Endothelial cell of umbilical vein (primary cell): ENCODE measurements at regions not wholly inside any gene's neighbourhood (a gene's known extent, or its start where the extent isn't known, plus 50 kb on each side); places are given as distances from the start of the nearest gene placed in this dataset.
"Not testable (repeated sequence)": the region's sequence is repeated elsewhere in the genome, so short reads cannot be mapped to it uniquely, and the experiment has no call there.

Source experiments
- BruUV-seq: library from RNA; stranded (reverse); fragments of 400-500 nt; replicated peaks from 2 replicates; lab custom pipeline; 2021; lab: Mats Ljungman, UMichigan
- CTCF ChIA-PET: fragments of 300-600, 350-600 bp; sonication (Branson Sonifier 250); formaldehyde crosslinking; loops from one replicate; lab custom pipeline; 2021; ENCODE audit warnings: antibody characterized with exemption, inconsistent platforms; lab: Charles Lee
- POLR2A ChIA-PET: fragments of 300-600, 350-600 bp; sonication (Branson Sonifier 250); formaldehyde crosslinking; loops from one replicate; lab custom pipeline; 2021; ENCODE audit warnings: antibody characterized with exemption, inconsistent platforms; lab: Charles Lee
- DNase-seq: peaks from one replicate; pipeline ENCODE4 v3.0.0-alpha.2; 2011; ENCODE audit warnings: low read depth, low spot score
- FAIRE-seq: peaks from 2 replicates; lab custom pipeline; 2011; peaks lifted over from hg19 to GRCh38; lab: Jason Lieb, UNC
- H2AFZ ChIP-seq: 2 replicates; pipeline ENCODE4 v1.6.0; 2012; ENCODE audit warnings: low read depth, low read length, control low read depth, inconsistent platforms
- H3K27ac ChIP-seq: 2 replicates; pipeline ENCODE4 v1.5.1; 2011; ENCODE audit warnings: low read depth, mild to moderate bottlenecking, control low read depth, low read length, moderate library complexity; ENCODE audit not compliant: insufficient read depth
- H3K27me3 ChIP-seq, 2 experiments: 2 replicates each; pipeline versions ENCODE4 v1.6.0 to v1.6.1; 2011; ENCODE audit warnings: low read length in 2 of 2, mixed read lengths in 1 of 2; ENCODE audit not compliant: control insufficient read depth in 2 of 2, insufficient read depth in 2 of 2
- H3K36me3 ChIP-seq, 2 experiments: 2 replicates in 1 of 2; 3 replicates in 1 of 2; pipeline ENCODE4 v1.5.1; 2011; ENCODE audit warnings: low read length in 2 of 2, mild to moderate bottlenecking in 1 of 2, moderate library complexity in 1 of 2; ENCODE audit not compliant: control insufficient read depth in 2 of 2, insufficient read depth in 2 of 2; ENCODE audit errors: extremely low read depth in 1 of 2
- H3K4me1 ChIP-seq: 3 replicates; pipeline ENCODE4 v1.5.1; 2011; ENCODE audit warnings: mild to moderate bottlenecking, low read length; ENCODE audit not compliant: control insufficient read depth, insufficient read depth; ENCODE audit errors: extremely low read depth
- H3K4me2 ChIP-seq: 2 replicates; pipeline ENCODE4 v1.6.1; 2011; ENCODE audit warnings: low read length, control low read depth, mixed read lengths; ENCODE audit not compliant: insufficient read depth
- H3K4me3 ChIP-seq, 3 experiments: fragments of 200-600 bp in 1 of 3; sonication (generic), shearing (Covaris generic) in 1 of 3; replicated peaks in 1 of 3; 2 replicates each; pipeline ENCODE4 v1.5.1; 2011 to 2016; ENCODE audit warnings: control low read depth in 3 of 3, low read length in 3 of 3, mild to moderate bottlenecking in 2 of 3, inconsistent platforms in 1 of 3, low read depth in 1 of 3, moderate library complexity in 1 of 3; ENCODE audit not compliant: insufficient read depth in 1 of 3
- H3K79me2 ChIP-seq: 2 replicates; pipeline ENCODE4 v1.6.0; 2012; ENCODE audit warnings: low read length, inconsistent platforms; ENCODE audit not compliant: control insufficient read depth, insufficient read depth
- H3K9ac ChIP-seq: replicated peaks from 2 replicates; pipeline ENCODE3; 2011; ENCODE audit warnings: low read length, control low read depth; ENCODE audit not compliant: insufficient read depth; ENCODE audit errors: extremely low read depth
- H3K9me1 ChIP-seq: replicated peaks from 3 replicates; pipeline ENCODE4 v1.6.0; 2011; ENCODE audit warnings: mild to moderate bottlenecking, low read length; ENCODE audit not compliant: control insufficient read depth, insufficient read depth; ENCODE audit errors: extremely low read depth
- H3K9me3 ChIP-seq: replicated peaks from 2 replicates; pipeline ENCODE4 v1.5.1; 2012; ENCODE audit warnings: low read length, inconsistent platforms; ENCODE audit not compliant: control insufficient read depth, insufficient read depth
- H4K20me1 ChIP-seq: replicated peaks from 2 replicates; pipeline ENCODE3; 2011; ENCODE audit warnings: mild to moderate bottlenecking, low read length; ENCODE audit not compliant: control insufficient read depth, insufficient read depth; ENCODE audit errors: extremely low read depth
- EZH2 ChIP-seq: IDR thresholded peaks from 2 replicates; pipeline ENCODE4 v1.6.1; 2012; ENCODE audit warnings: borderline replicate concordance, low read depth, mild to moderate bottlenecking, moderate library complexity, low read length, inconsistent platforms; ENCODE audit not compliant: severe bottlenecking
- FOS ChIP-seq: IDR thresholded peaks from 2 replicates; pipeline ENCODE4 v1.6.1; 2011; ENCODE audit warnings: mild to moderate bottlenecking, low read length, moderate library complexity, borderline replicate concordance; ENCODE audit not compliant: insufficient read depth
- GATA2 ChIP-seq: IDR thresholded peaks from 2 replicates; pipeline ENCODE4 v1.7.0; 2011; ENCODE audit warnings: low read depth, mild to moderate bottlenecking, moderate library complexity, mixed read lengths, low read length; ENCODE audit not compliant: insufficient read length, insufficient read depth
- JUN ChIP-seq: IDR thresholded peaks from 2 replicates; pipeline ENCODE4 v1.6.1; 2011; ENCODE audit warnings: borderline replicate concordance, low read depth; ENCODE audit not compliant: insufficient read length, insufficient read depth
- MAX ChIP-seq: IDR thresholded peaks from 2 replicates; pipeline ENCODE4 v1.6.1; 2011; ENCODE audit not compliant: insufficient read depth, insufficient read length
- MYC ChIP-seq: IDR thresholded peaks from one replicate; pipeline ENCODE4 v1.6.1; 2011; ENCODE audit warnings: mild to moderate bottlenecking, low read depth, low read length
- POLR2A ChIP-seq: IDR thresholded peaks from 2 replicates; pipeline ENCODE4 v1.6.1; 2012; ENCODE audit warnings: low read depth, mild to moderate bottlenecking, control low read depth, low read length
- POLR2AphosphoS5 ChIP-seq: IDR thresholded peaks from 2 replicates; pipeline ENCODE4 v1.6.1; 2012; ENCODE audit warnings: low read depth, mild to moderate bottlenecking, control low read depth, low read length, moderate library complexity; ENCODE audit not compliant: insufficient read depth
- dilution Hi-C: fragments of 300-500 bp; cut with MboI; formaldehyde crosslinking; loops from one replicate; pipeline ENCODE4 v1.15.0; 2019; ENCODE audit warnings: low sequenced_read_pairs; ENCODE audit not compliant: extremely low pct_ligation_motif_present
- intact Hi-C: fragments of 100-400 bp; cut with micrococcal nuclease; formaldehyde crosslinking; loops from one replicate; pipeline ENCODE4 v1.10.0; 2022
- TF ChIP-seq, protein P1 (sequence below), 2 donors: IDR thresholded peaks; 1 replicate in 1 of 2; 2 replicates in 1 of 2; pipeline ENCODE4 v1.5.1; 2011; ENCODE audit warnings: low read length in 2 of 2, mild to moderate bottlenecking in 2 of 2, moderate library complexity in 2 of 2, control low read depth in 1 of 2, inconsistent platforms in 1 of 2, low read depth in 1 of 2; ENCODE audit not compliant: insufficient read depth in 1 of 2; ENCODE audit errors: extremely low read depth in 1 of 2

- H4K20me1 ChIP-seq: no peaks in the 10 kb centered on the region
- intact Hi-C loops (no loop called here), dilution Hi-C loops (no loop called here)
- peaks cover 8% of the 10 kb centered on the region for H3K4me1 ChIP-seq
- FAIRE-seq (no peak), DNase-seq (no peak)
- no peaks in the 10 kb centered on the region for H3K9me1 ChIP-seq
- H3K36me3 ChIP-seq: no peaks in the 10 kb centered on the region
- H3K27me3 ChIP-seq: no peaks in the 10 kb centered on the region
- no peak overlapping the region for H2AFZ ChIP-seq
- no TSS peak for BruUV-seq
- no peaks in the 10 kb centered on the region for H3K9me3 ChIP-seq
- ChIA-PET CTCF (no interaction called here), POLR2A (interaction anchor here (0.8 kb wide), 1 partner anchor 361 kb away, joined by 3 read pairs; no protein-coding TSS in a partner anchor)
- H3K4me3 ChIP-seq: no peak overlapping the region
- no peak overlapping the region for H3K9ac ChIP-seq
- H3K27ac ChIP-seq: no peak overlapping the region
- H3K79me2 ChIP-seq: no peaks in the 10 kb centered on the region
- TF ChIP-seq POLR2AphosphoS5 (no peak), MYC (no peak), MAX (no peak), EZH2 (no peak), GATA2 (no peak), POLR2A (no peak), FOS (no peak), JUN (no peak)
- TF ChIP-seq, protein P1, sequence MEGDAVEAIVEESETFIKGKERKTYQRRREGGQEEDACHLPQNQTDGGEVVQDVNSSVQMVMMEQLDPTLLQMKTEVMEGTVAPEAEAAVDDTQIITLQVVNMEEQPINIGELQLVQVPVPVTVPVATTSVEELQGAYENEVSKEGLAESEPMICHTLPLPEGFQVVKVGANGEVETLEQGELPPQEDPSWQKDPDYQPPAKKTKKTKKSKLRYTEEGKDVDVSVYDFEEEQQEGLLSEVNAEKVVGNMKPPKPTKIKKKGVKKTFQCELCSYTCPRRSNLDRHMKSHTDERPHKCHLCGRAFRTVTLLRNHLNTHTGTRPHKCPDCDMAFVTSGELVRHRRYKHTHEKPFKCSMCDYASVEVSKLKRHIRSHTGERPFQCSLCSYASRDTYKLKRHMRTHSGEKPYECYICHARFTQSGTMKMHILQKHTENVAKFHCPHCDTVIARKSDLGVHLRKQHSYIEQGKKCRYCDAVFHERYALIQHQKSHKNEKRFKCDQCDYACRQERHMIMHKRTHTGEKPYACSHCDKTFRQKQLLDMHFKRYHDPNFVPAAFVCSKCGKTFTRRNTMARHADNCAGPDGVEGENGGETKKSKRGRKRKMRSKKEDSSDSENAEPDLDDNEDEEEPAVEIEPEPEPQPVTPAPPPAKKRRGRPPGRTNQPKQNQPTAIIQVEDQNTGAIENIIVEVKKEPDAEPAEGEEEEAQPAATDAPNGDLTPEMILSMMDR (IDR thresholded peaks at IDR 0.05; ENCODE audit: extremely low read depth in 1 of 2, insufficient read depth in 1 of 2, low read depth in 1 of 2, low read length in 2 of 2): no peak
- H3K4me2 ChIP-seq: no peak overlapping the region
Observed at GRCh38 chr5:56732121-56732520, 83.2 kb upstream of the MAP3K1 start.

DNA sequence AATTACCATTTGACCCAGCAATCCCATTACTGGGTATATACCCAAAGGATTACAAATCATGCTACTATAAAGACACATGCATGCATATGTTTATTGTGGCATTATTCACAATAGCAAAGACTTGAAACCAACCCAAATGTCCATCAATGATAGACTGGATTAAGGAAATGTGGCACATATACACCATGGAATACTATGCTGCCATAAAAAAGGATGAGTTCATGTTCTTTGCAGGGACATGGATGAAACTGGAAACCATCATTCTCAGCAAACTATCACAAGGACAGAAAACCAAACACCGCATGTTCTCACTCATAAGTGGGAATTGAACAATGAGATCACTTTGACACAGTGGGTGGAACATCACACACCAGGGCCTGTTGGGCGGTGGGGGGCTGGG, 83.9 kb upstream of the MAP3K1 start:
- H2AFZ ChIP-seq, H3K4me1 ChIP-seq, H3K9me3 ChIP-seq, H3K27ac ChIP-seq, H3K79me2 ChIP-seq, BruUV-seq, H3K27me3 ChIP-seq, H3K9ac ChIP-seq, H3K4me2 ChIP-seq, POLR2A ChIA-PET, H3K4me3 ChIP-seq, CTCF ChIA-PET, H3K9me1 ChIP-seq, dilution Hi-C loops, DNase-seq, H3K36me3 ChIP-seq, intact Hi-C loops, H4K20me1 ChIP-seq, FAIRE-seq: not testable (repeated sequence)
